K562 (cell line): ENCODE measurements at regions not wholly inside any gene's neighbourhood (a gene's known extent, or its start where the extent isn't known, plus 50 kb on each side); places are given as distances from the start of the nearest gene placed in this dataset.

ENCODE experiments used
- ATAC-seq: fragments of 200-7000 bp; cut with Tn5 transposase; 3 replicates; pipeline ENCODE4 v1.9.1; 2020; ENCODE audit warnings: moderate library complexity
- BruUV-seq: library from RNA; stranded (reverse); fragments of 400-500 nt; replicated peaks from 2 replicates; lab custom pipeline; 2021; lab: Mats Ljungman, UMichigan
- CTCF ChIA-PET: fragments of 300-600 bp; formaldehyde crosslinking; extraction: SDS; loops from one replicate; lab custom pipeline; 2021; ENCODE audit warnings: low intra/inter-chr PET ratio; lab: Yijun Ruan, JAX
- POLR2A ChIA-PET: fragments of 300-600, 350-650 bp; sonication (Branson Sonifier 250); formaldehyde crosslinking; extraction: SDS; loops from one replicate; lab custom pipeline; 2021; ENCODE audit warnings: antibody characterized with exemption, inconsistent platforms; lab: Yijun Ruan, JAX
- DNase-seq, 4 experiments: peaks; one replicate each; pipeline versions ENCODE4 v3.0.0 to v3.0.0-alpha.2; 2011 to 2018; ENCODE audit warnings: low spot score in 3 of 4, mixed read lengths in 3 of 4; ENCODE audit errors: extremely low read depth in 1 of 4
- FAIRE-seq: peaks from 2 replicates; lab custom pipeline; 2011; peaks lifted over from hg19 to GRCh38; lab: Jason Lieb, UNC
- H2AFZ ChIP-seq: 2 replicates; pipeline ENCODE4 v1.6.0; 2011; ENCODE audit warnings: low read depth, low read length, control low read depth, inconsistent platforms
- H3K27ac ChIP-seq: fragments of 200-600 bp; 3 replicates; pipeline ENCODE4 v1.8.0; 2011; ENCODE audit warnings: low read depth, mild to moderate bottlenecking, control low read depth, inconsistent platforms, low read length, moderate library complexity, mixed read lengths; ENCODE audit errors: extremely low read depth
- H3K27me3 ChIP-seq, 2 experiments: fragments of 300-600 bp in 1 of 2; 2 replicates in 1 of 2; 3 replicates in 1 of 2; pipeline versions ENCODE4 v1.6.0 to v1.8.0; 2011; ENCODE audit warnings: inconsistent platforms in 2 of 2, low read length in 2 of 2, mild to moderate bottlenecking in 1 of 2, mixed read lengths in 1 of 2, moderate library complexity in 1 of 2; ENCODE audit not compliant: control insufficient read depth in 2 of 2, insufficient read depth in 2 of 2
- H3K36me3 ChIP-seq: fragments of 300-600 bp; 3 replicates; pipeline ENCODE4 v1.8.0; 2011; ENCODE audit warnings: mild to moderate bottlenecking, low read length, inconsistent platforms; ENCODE audit not compliant: control insufficient read depth, insufficient read depth
- H3K4me1 ChIP-seq, 2 experiments: fragments of 200-600 bp in 1 of 2; replicated peaks in 1 of 2; 2 replicates in 1 of 2; 3 replicates in 1 of 2; pipeline versions ENCODE4 v1.5.1 to v1.8.0; 2011; ENCODE audit warnings: inconsistent platforms in 2 of 2, low read length in 2 of 2, mild to moderate bottlenecking in 1 of 2, mixed read lengths in 1 of 2, moderate library complexity in 1 of 2; ENCODE audit not compliant: control insufficient read depth in 2 of 2, insufficient read depth in 2 of 2
- H3K4me2 ChIP-seq: 2 replicates; pipeline ENCODE4 v1.6.1; 2011; ENCODE audit warnings: low read length, control low read depth, inconsistent platforms, mixed read lengths; ENCODE audit not compliant: insufficient read depth
- H3K4me3 ChIP-seq: fragments of 200-600 bp; sonication (generic), shearing (Covaris generic); 2 replicates; pipeline ENCODE4 v1.5.1; 2016; ENCODE audit warnings: control low read depth, inconsistent platforms
- H3K79me2 ChIP-seq: fragments of 200-600 bp; 3 replicates; pipeline ENCODE4 v1.8.0; 2011; ENCODE audit warnings: low read length, inconsistent platforms; ENCODE audit not compliant: control insufficient read depth, insufficient read depth
- H3K9ac ChIP-seq, 2 experiments: 2 replicates each; pipeline versions ENCODE4 v1.6.0 to v1.6.1; 2011; ENCODE audit warnings: low read depth in 2 of 2, low read length in 2 of 2, control low read depth in 1 of 2, inconsistent platforms in 1 of 2, mild to moderate bottlenecking in 1 of 2, mixed read lengths in 1 of 2; ENCODE audit not compliant: insufficient read depth in 1 of 2
- H3K9me1 ChIP-seq: one replicate; pipeline ENCODE4 v1.6.0; 2011; ENCODE audit warnings: inconsistent platforms, mild to moderate bottlenecking, low read length, moderate library complexity; ENCODE audit not compliant: control insufficient read depth, insufficient read depth
- H3K9me3 ChIP-seq: replicated peaks from 2 replicates; pipeline ENCODE4 v1.5.1; 2011; ENCODE audit warnings: low read depth, low read length, inconsistent platforms; ENCODE audit not compliant: control insufficient read depth, insufficient read depth
- H4K20me1 ChIP-seq: replicated peaks from 2 replicates; pipeline ENCODE4 v1.6.1; 2011; ENCODE audit warnings: low read length, inconsistent platforms, mixed read lengths; ENCODE audit not compliant: control insufficient read depth, insufficient read depth
- BRD9 ChIP-seq: fragments of 450-650 bp; IDR thresholded peaks from 2 replicates; pipeline ENCODE4 v1.6.1; 2018; ENCODE audit warnings: low read depth; ENCODE audit not compliant: partially characterized antibody
- ETS1 ChIP-seq: conservative IDR thresholded peaks from 2 replicates; pipeline ENCODE4 v1.6.1; 2011; ENCODE audit warnings: low read depth, mild to moderate bottlenecking, low read length; ENCODE audit not compliant: control insufficient read depth
- EWSR1 ChIP-seq: fragments of 450-650 bp; IDR thresholded peaks from 2 replicates; pipeline ENCODE4 v1.6.1; 2018; ENCODE audit warnings: borderline replicate concordance, mild to moderate bottlenecking, low read depth, moderate library complexity; ENCODE audit not compliant: partially characterized antibody
- FOXP4 ChIP-seq: sonication (generic); formaldehyde crosslinking; IDR thresholded peaks from 2 replicates; pipeline ENCODE4 v1.8.0; 2022; ENCODE audit warnings: mild to moderate bottlenecking, missing genetic modification reagents, borderline replicate concordance
- HIVEP1 ChIP-seq: fragments of 250-450 bp; sonication (Bioruptor Pico); IDR thresholded peaks from 2 replicates; pipeline ENCODE4 v1.4.0; 2020; ENCODE audit warnings: mild to moderate bottlenecking
- JUND ChIP-seq, 2 experiments: IDR thresholded peaks; 2 replicates in 1 of 2; 3 replicates in 1 of 2; pipeline ENCODE4 v1.6.1; 2011; ENCODE audit warnings: borderline replicate concordance in 2 of 2, low read depth in 2 of 2, low read length in 2 of 2, improper control_type of control experiment in 1 of 2, missing biosample characterization in 1 of 2, missing genetic modification characterization in 1 of 2, missing genetic modification reagents in 1 of 2
- RB1 ChIP-seq: fragments of 450-650 bp; IDR thresholded peaks from 2 replicates; pipeline ENCODE4 v1.6.1; 2017; ENCODE audit warnings: low read depth, mild to moderate bottlenecking
- RBBP5 ChIP-seq: fragments of 200-600 bp; sonication (generic); IDR thresholded peaks from 2 replicates; pipeline ENCODE4 v1.6.1; 2012; ENCODE audit warnings: borderline replicate concordance, mild to moderate bottlenecking, low read length, control low read depth, inconsistent platforms; ENCODE audit not compliant: insufficient read depth, poor library complexity, severe bottlenecking
- SAP30 ChIP-seq: fragments of 200-600 bp; sonication (generic); IDR thresholded peaks from 2 replicates; pipeline ENCODE4 v1.6.1; 2012; ENCODE audit warnings: borderline replicate concordance, low read depth, mild to moderate bottlenecking, moderate library complexity, low read length, control low read depth, inconsistent platforms; ENCODE audit not compliant: insufficient read depth, poor library complexity, severe bottlenecking
- SIX5 ChIP-seq, 2 experiments: IDR thresholded peaks; 2 replicates each; pipeline ENCODE4 v1.6.1; 2011; ENCODE audit warnings: low read length in 2 of 2, borderline replicate concordance in 1 of 2, low read depth in 1 of 2, mild to moderate bottlenecking in 1 of 2, moderate library complexity in 1 of 2; ENCODE audit not compliant: insufficient read depth in 1 of 2
- SP2 ChIP-seq: IDR thresholded peaks from 2 replicates; pipeline ENCODE4 v1.6.1; 2011; ENCODE audit warnings: mild to moderate bottlenecking, low read depth, low read length, moderate library complexity; ENCODE audit not compliant: poor library complexity, severe bottlenecking; ENCODE audit errors: extremely low read depth
- TARDBP ChIP-seq: fragments of 450-650 bp; IDR thresholded peaks from 2 replicates; pipeline ENCODE4 v1.6.1; 2016
- VEZF1 ChIP-seq: fragments of 200-800 bp; sonication (Bioruptor generic); IDR thresholded peaks from 2 replicates; pipeline ENCODE4 v1.6.1; 2017; ENCODE audit warnings: missing genetic modification characterization, missing compliant biosample characterization
- XRCC3 ChIP-seq: fragments of 450-650 bp; IDR thresholded peaks from 2 replicates; pipeline ENCODE4 v1.6.1; 2017; ENCODE audit warnings: mild to moderate bottlenecking, moderate library complexity
- ZNF511 ChIP-seq: sonication (generic); formaldehyde crosslinking; IDR thresholded peaks from 2 replicates; pipeline ENCODE4 v1.8.0; 2022; ENCODE audit warnings: mild to moderate bottlenecking, missing genetic modification reagents
- WGBS: fragments of 100-300 bp; shearing (Covaris generic); methylation state at CpG from one replicate; pipeline ENCODE4 v1.1.6; 2016; ENCODE audit warnings: low coverage, mixed read lengths; ENCODE audit not compliant: insufficient coverage; ENCODE audit errors: missing lambda C conversion rate; 5-methylcytosine and 5-hydroxymethylcytosine counted together
- in situ Hi-C: fragments of 300-500 bp; cut with MboI; formaldehyde crosslinking; loops from 4 replicates; pipeline ENCODE4 v1.15.0; 2018; ENCODE audit warnings: inconsistent platforms, mixed read lengths
- intact Hi-C: fragments of 100-400 bp; cut with micrococcal nuclease; formaldehyde crosslinking; loops from 2 replicates; pipeline ENCODE4 v1.14.2; 2022

GRCh38 chr1:188022661-188023060 lies 1193.9 kb downstream of the PLA2G4A start:
- Histone ChIP-seq H3K36me3 (no peaks in the 10 kb centered on the region), H3K4me2 (no peak overlapping the region), H3K9me1 (no peaks in the 10 kb centered on the region), H3K27me3 (no peaks in the 10 kb centered on the region), H3K4me1 (no peaks in the 10 kb centered on the region), H4K20me1 (no peaks in the 10 kb centered on the region), H3K9ac (no peak overlapping the region), H3K79me2 (no peaks in the 10 kb centered on the region), H3K27ac (no peak overlapping the region), H3K4me3 (no peak overlapping the region), H2AFZ (no peak overlapping the region), H3K9me3 (peaks cover 3% of the 10 kb centered on the region; the same call in 1 of the 2 replicates)
- DNase-seq: no peak
- in situ Hi-C loops: no loop called here
- TF ChIP-seq SAP30: no peak
- TF ChIP-seq ZNF511 (CRISPR knock-in tag): no peak
- no peak for TF ChIP-seq JUND (IDR thresholded peaks at IDR 0.05; ENCODE audit: borderline replicate concordance, low read depth, low read length)
- no peak for TF ChIP-seq JUND (tag; IDR thresholded peaks at IDR 0.05; ENCODE audit: borderline replicate concordance, low read depth, low read length)
- TF ChIP-seq TARDBP: no peak
- no peak for TF ChIP-seq BRD9
- TF ChIP-seq HIVEP1: no peak
- TF ChIP-seq RB1: no peak
- TF ChIP-seq ETS1: no peak
- TF ChIP-seq RBBP5: no peak
- no peak for TF ChIP-seq SP2
- no peak for TF ChIP-seq VEZF1 (CRISPR knock-in tag)
- TF ChIP-seq SIX5 (IDR thresholded peaks at IDR 0.05; ENCODE audit: borderline replicate concordance in 1 of 2, insufficient read depth in 1 of 2, low read depth in 1 of 2, low read length in 2 of 2): no peak
- no peak for TF ChIP-seq FOXP4 (CRISPR knock-in tag)
- no peak for TF ChIP-seq XRCC3
- no peak for TF ChIP-seq EWSR1
- ChIA-PET POLR2A (no interaction called here), CTCF (no interaction called here)
- no peak for FAIRE-seq
- BruUV-seq: no TSS peak
- no peak for ATAC-seq
- intact Hi-C loops: no loop called here
- 0% methylated on average over 2 of the region's 2 CpGs for WGBS
